GM23338 (cell line): ENCODE measurements at regions not wholly inside any gene's neighbourhood (a gene's known extent, or its start where the extent isn't known, plus 50 kb on each side); places are given as distances from the start of the nearest gene placed in this dataset.

ENCODE experiments used
- CREB1 ChIP-seq: fragments of 250-450 bp; sonication (Bioruptor Pico); IDR thresholded peaks from 2 replicates; pipeline ENCODE4 v1.5.0; 2020; ENCODE audit warnings: low read depth, mild to moderate bottlenecking, moderate library complexity
- CTCF ChIP-seq, 2 experiments: fragments of 200-600 bp in 1 of 2; sonication (generic) in 1 of 2; conservative IDR thresholded peaks; 2 replicates each; pipeline versions ENCODE4 v1.5.1 to v1.6.1; 2016 to 2017; ENCODE audit warnings: antibody characterized with exemption in 2 of 2, low read depth in 2 of 2, mild to moderate bottlenecking in 2 of 2, moderate library complexity in 1 of 2
- EZH2 ChIP-seq: fragments of 200-600 bp; sonication (generic); IDR thresholded peaks from one replicate; pipeline ENCODE4 v1.8.0; 2017; ENCODE audit warnings: antibody characterized with exemption, mild to moderate bottlenecking, low read depth; ENCODE audit not compliant: unreplicated experiment
- EZH2phosphoT487 ChIP-seq: fragments of 200-600 bp; sonication (generic); IDR thresholded peaks from one replicate; pipeline ENCODE4 v1.8.1; 2018; ENCODE audit warnings: antibody characterized with exemption; ENCODE audit not compliant: unreplicated experiment
- NANOG ChIP-seq: IDR thresholded peaks from 2 replicates; pipeline ENCODE4 v1.6.1; 2016; ENCODE audit warnings: antibody characterized with exemption, borderline replicate concordance
- STAT1 ChIP-seq: IDR thresholded peaks from one replicate; pipeline ENCODE4 v1.6.1; 2016; ENCODE audit warnings: antibody characterized with exemption; ENCODE audit not compliant: unreplicated experiment
- ZNF114 ChIP-seq: fragments of 250-450 bp; sonication (Bioruptor Pico); IDR thresholded peaks from 2 replicates; pipeline ENCODE4 v1.5.0; 2020; ENCODE audit warnings: mild to moderate bottlenecking, moderate library complexity
- ZNF331 ChIP-seq: fragments of 250-450 bp; sonication (Bioruptor Pico); IDR thresholded peaks from 2 replicates; pipeline ENCODE4 v1.5.0; 2020; ENCODE audit warnings: low read depth, mild to moderate bottlenecking, moderate library complexity
- ZNF462 ChIP-seq: fragments of 250-450 bp; sonication (Bioruptor Pico); IDR thresholded peaks from 2 replicates; pipeline ENCODE4 v1.5.0; 2020; ENCODE audit warnings: mild to moderate bottlenecking, moderate library complexity

GRCh38 chr18:67243799-67244587 is 272.5 kb downstream of the DSEL start (continued):
- TF ChIP-seq CTCF (conservative IDR thresholded peaks at IDR 0.05; ENCODE audit: low read depth in 2 of 2): no peak
- TF ChIP-seq STAT1: no peak
- TF ChIP-seq CREB1 (CRISPR knock-in tag): no peak
- no peak for TF ChIP-seq ZNF331
- TF ChIP-seq NANOG: no peak
- no peak for TF ChIP-seq EZH2
- no peak for TF ChIP-seq ZNF114 (CRISPR knock-in tag)
- no peak for TF ChIP-seq EZH2phosphoT487
- no peak for TF ChIP-seq ZNF462
